DOHH2 (cell line): ENCODE measurements at regions not wholly inside any gene's neighbourhood (a gene's known extent, or its start where the extent isn't known, plus 50 kb on each side); places are given as distances from the start of the nearest gene placed in this dataset.

Experiments
- H3F3A ChIP-seq: fragments of 200-600 bp; sonication (generic), shearing (Covaris generic); 2 replicates; pipeline ENCODE4 v1.6.0; 2016; ENCODE audit warnings: antibody characterized with exemption, mild to moderate bottlenecking; ENCODE audit not compliant: control insufficient read depth, insufficient read depth
- H3K27ac ChIP-seq: fragments of 200-600 bp; sonication (generic); 2 replicates; pipeline ENCODE4 v1.5.1; 2014; ENCODE audit warnings: low read depth, mild to moderate bottlenecking, low read length, moderate library complexity
- H3K27me3 ChIP-seq: fragments of 200-600 bp; sonication (generic); 2 replicates; pipeline ENCODE4 v1.6.1; 2014; ENCODE audit warnings: mild to moderate bottlenecking, low read length, mixed read lengths; ENCODE audit not compliant: control insufficient read depth
- H3K36me3 ChIP-seq: fragments of 200-600 bp; sonication (generic); 2 replicates; pipeline ENCODE4 v1.6.1; 2014; ENCODE audit warnings: mild to moderate bottlenecking, low read length, moderate library complexity, mixed read lengths; ENCODE audit not compliant: control insufficient read depth
- H3K4me1 ChIP-seq: fragments of 200-600 bp; sonication (generic); 2 replicates; pipeline ENCODE4 v1.6.1; 2014; ENCODE audit warnings: mild to moderate bottlenecking, low read length, mixed read lengths; ENCODE audit not compliant: control insufficient read depth
- H3K4me2 ChIP-seq: fragments of 200-600 bp; sonication (generic); 2 replicates; pipeline ENCODE4 v1.6.0; 2014; ENCODE audit warnings: mild to moderate bottlenecking, low read length, moderate library complexity
- H3K4me3 ChIP-seq: fragments of 200-600 bp; sonication (generic); 2 replicates; pipeline ENCODE4 v1.5.1; 2014; ENCODE audit warnings: mild to moderate bottlenecking, low read length, mixed read lengths
- H3K79me2 ChIP-seq: fragments of 200-600 bp; sonication (generic); 2 replicates; pipeline ENCODE4 v1.6.1; 2014; ENCODE audit warnings: mild to moderate bottlenecking, low read length, mixed read lengths; ENCODE audit not compliant: control insufficient read depth
- H3K9me2 ChIP-seq: fragments of 200-600 bp; sonication (generic); replicated peaks from 2 replicates; pipeline ENCODE4 v1.6.1; 2014; ENCODE audit warnings: mild to moderate bottlenecking, low read length, mixed read lengths; ENCODE audit not compliant: control insufficient read depth
- H3K9me3 ChIP-seq: fragments of 200-600 bp; sonication (generic); 2 replicates; pipeline ENCODE4 v1.6.1; 2014; ENCODE audit warnings: antibody characterized with exemption, low read length, mixed read lengths; ENCODE audit not compliant: control insufficient read depth, insufficient read depth
- H4K20me1 ChIP-seq: fragments of 200-600 bp; sonication (generic); 2 replicates; pipeline ENCODE4 v1.6.0; 2014; ENCODE audit warnings: low read depth, mild to moderate bottlenecking, antibody characterized with exemption, low read length, moderate library complexity; ENCODE audit not compliant: control insufficient read depth, insufficient read depth
- CTCF ChIP-seq: fragments of 200-600 bp; sonication (generic); IDR thresholded peaks from one replicate; pipeline ENCODE4 v1.5.1; 2014; ENCODE audit warnings: antibody characterized with exemption, mild to moderate bottlenecking, low read depth, low read length; ENCODE audit not compliant: poor library complexity, severe bottlenecking
- EZH2phosphoT487 ChIP-seq: fragments of 200-600 bp; sonication (generic); IDR thresholded peaks from 2 replicates; pipeline ENCODE4 v1.6.1; 2017; ENCODE audit warnings: borderline replicate concordance, mild to moderate bottlenecking, antibody characterized with exemption, low read length, moderate library complexity, mixed read lengths

- no peaks in the 10 kb centered on the region for H3K4me1 ChIP-seq
- no peaks in the 10 kb centered on the region for H3K27me3 ChIP-seq
- no peaks in the 10 kb centered on the region; the same call in 1 of the 2 replicates for H3K9me3 ChIP-seq
- no peak for TF ChIP-seq CTCF
- TF ChIP-seq EZH2phosphoT487 = no peak
- H3K27ac ChIP-seq = no peak overlapping the region
- H3F3A ChIP-seq = no peaks in the 10 kb centered on the region
- no peak overlapping the region for H3K4me3 ChIP-seq
- H3K9me2 ChIP-seq = no peaks in the 10 kb centered on the region
- H3K79me2 ChIP-seq = no peaks in the 10 kb centered on the region
- H4K20me1 ChIP-seq = no peaks in the 10 kb centered on the region
- no peaks in the 10 kb centered on the region for H3K36me3 ChIP-seq
- no peak overlapping the region for H3K4me2 ChIP-seq
These were observed 52.8 kb upstream of the ANO1 start for GRCh38 chr11:70025308-70025707.

- no peaks in the 10 kb centered on the region; the same call in 1 of the 2 replicates for H3K9me3 ChIP-seq
- H3K4me3 ChIP-seq = no peak overlapping the region
- no peaks in the 10 kb centered on the region for H3K79me2 ChIP-seq
- no peaks in the 10 kb centered on the region for H3K36me3 ChIP-seq
- H4K20me1 ChIP-seq = no peaks in the 10 kb centered on the region
- no peaks in the 10 kb centered on the region for H3K9me2 ChIP-seq
- H3K4me2 ChIP-seq = no peak overlapping the region
- H3K27ac ChIP-seq = no peak overlapping the region
- no peaks in the 10 kb centered on the region for H3K27me3 ChIP-seq
- TF ChIP-seq EZH2phosphoT487 = no peak
- TF ChIP-seq CTCF = no peak
- no peaks in the 10 kb centered on the region for H3F3A ChIP-seq
- no peaks in the 10 kb centered on the region for H3K4me1 ChIP-seq
These were observed 52.1 kb upstream of the ANO1 start for GRCh38 chr11:70026012-70026411.

DNA sequence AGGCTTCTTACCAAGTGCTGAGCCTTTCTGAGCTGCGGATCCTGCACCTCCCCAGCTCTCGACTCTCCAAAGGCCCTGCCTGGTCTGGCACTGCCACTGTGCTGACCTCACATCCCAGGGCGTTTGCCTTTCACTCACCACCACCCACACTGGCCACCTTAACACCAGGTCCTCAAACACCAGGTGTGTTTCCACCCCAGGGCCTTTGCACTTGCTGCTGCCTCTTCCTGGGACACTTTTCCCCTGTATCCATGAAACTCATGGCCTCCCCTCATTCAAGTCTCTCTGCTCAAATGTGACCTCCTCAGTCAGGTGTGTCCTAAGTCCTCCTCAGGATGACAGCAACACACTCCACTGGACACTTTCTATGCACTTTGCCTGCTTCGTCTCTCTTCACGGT lies 51.4 kb upstream of the ANO1 start:
- Histone ChIP-seq H3K27me3 (no peaks in the 10 kb centered on the region), H3K4me3 (no peak overlapping the region), H3K79me2 (no peaks in the 10 kb centered on the region), H3K9me2 (no peaks in the 10 kb centered on the region), H3K36me3 (no peaks in the 10 kb centered on the region), H3K9me3 (no peaks in the 10 kb centered on the region; the same call in 1 of the 2 replicates), H3K27ac (no peak overlapping the region), H3K4me1 (no peaks in the 10 kb centered on the region), H4K20me1 (no peaks in the 10 kb centered on the region), H3K4me2 (no peak overlapping the region), H3F3A (no peaks in the 10 kb centered on the region)
- no peak for TF ChIP-seq EZH2phosphoT487
- TF ChIP-seq CTCF = no peak
